CD8-positive, alpha-beta memory T cell (primary cell): ENCODE measurements at regions not wholly inside any gene's neighbourhood (a gene's known extent, or its start where the extent isn't known, plus 50 kb on each side); places are given as distances from the start of the nearest gene placed in this dataset.

ENCODE experiments used
- CTCF ChIA-PET: fragments of 350-600 bp; sonication (Branson Sonifier 250); formaldehyde crosslinking; loops from one replicate; lab custom pipeline; 2021; ENCODE audit warnings: antibody characterized with exemption; lab: Charles Lee
- POLR2A ChIA-PET: fragments of 350-600 bp; sonication (Branson Sonifier 250); formaldehyde crosslinking; loops from one replicate; lab custom pipeline; 2021; ENCODE audit warnings: antibody characterized with exemption; lab: Charles Lee
- DNase-seq, 5 donors: peaks; one replicate each; pipeline versions ENCODE4 v3.0.0 to v3.0.0-alpha.2; 2020 to 2022; ENCODE audit warnings: mixed read lengths in 1 of 5
- H3K27ac ChIP-seq: one replicate; pipeline ENCODE4 v1.7.0; 2013; ENCODE audit warnings: low read depth, mild to moderate bottlenecking, low read length, moderate library complexity
- H3K27me3 ChIP-seq: 2 replicates; pipeline ENCODE4 v1.7.0; 2013; ENCODE audit warnings: low read length, mild to moderate bottlenecking; ENCODE audit not compliant: insufficient read depth, poor library complexity, severe bottlenecking
- H3K36me3 ChIP-seq: 2 replicates; pipeline ENCODE4 v1.7.0; 2013; ENCODE audit warnings: mild to moderate bottlenecking, low read length, moderate library complexity; ENCODE audit not compliant: insufficient read depth
- H3K4me1 ChIP-seq: 2 replicates; pipeline ENCODE4 v1.7.0; 2013; ENCODE audit warnings: mild to moderate bottlenecking, low read length, moderate library complexity; ENCODE audit not compliant: insufficient read depth
- H3K4me3 ChIP-seq: 2 replicates; pipeline ENCODE4 v1.7.0; 2013; ENCODE audit warnings: mild to moderate bottlenecking, low read length
- H3K9me3 ChIP-seq: 2 replicates; pipeline ENCODE4 v1.7.0; 2013; ENCODE audit warnings: mild to moderate bottlenecking, low read length
- H3K27ac Mint-ChIP-seq, 8 donors: one replicate each; pipeline ENCODE4 v1.8.0; 2020 to 2021; ENCODE audit warnings: mixed read lengths in 8 of 8, mild to moderate bottlenecking in 6 of 8, inconsistent platforms in 3 of 8, moderate library complexity in 3 of 8
- H3K27me3 Mint-ChIP-seq, 2 donors: one replicate each; pipeline ENCODE4 v1.8.0; 2020 to 2021; ENCODE audit warnings: mixed read lengths in 2 of 2, mild to moderate bottlenecking in 1 of 2, moderate library complexity in 1 of 2
- H3K36me3 Mint-ChIP-seq, 3 donors: one replicate each; pipeline ENCODE4 v1.8.0; 2020 to 2021; ENCODE audit warnings: mixed read lengths in 3 of 3, inconsistent platforms in 1 of 3, mild to moderate bottlenecking in 1 of 3
- H3K4me1 Mint-ChIP-seq, 3 donors: one replicate each; pipeline ENCODE4 v1.8.0; 2020 to 2021; ENCODE audit warnings: mixed read lengths in 3 of 3, inconsistent platforms in 1 of 3, mild to moderate bottlenecking in 1 of 3
- H3K4me3 Mint-ChIP-seq, 7 donors: one replicate each; pipeline ENCODE4 v1.8.0; 2020 to 2021; ENCODE audit warnings: mixed read lengths in 7 of 7, mild to moderate bottlenecking in 6 of 7, moderate library complexity in 4 of 7, inconsistent platforms in 2 of 7
- H3K9me3 Mint-ChIP-seq, 5 donors: one replicate each; pipeline ENCODE4 v1.8.0; 2020 to 2022; ENCODE audit warnings: mixed read lengths in 5 of 5, mild to moderate bottlenecking in 3 of 5, moderate library complexity in 2 of 5, inconsistent platforms in 1 of 5

GRCh38 chr2:147255812-147256211, 589.0 kb upstream of the ACVR2A start:
- no peaks in the 10 kb centered on the region for H3K27me3 Mint-ChIP-seq
- no peak overlapping the region for H3K27ac Mint-ChIP-seq
- no peaks in the 10 kb centered on the region for H3K36me3 Mint-ChIP-seq
- H3K9me3 ChIP-seq: no peaks in the 10 kb centered on the region
- ChIA-PET CTCF (no interaction called here), POLR2A (no interaction called here)
- no peak overlapping the region for H3K4me3 ChIP-seq
- no peaks in the 10 kb centered on the region for H3K27me3 ChIP-seq
- no peak overlapping the region for H3K27ac ChIP-seq
- no peaks in the 10 kb centered on the region for H3K4me1 ChIP-seq
- peaks cover 2 to 17% (median 4%) of the 10 kb centered on the region in 5 donors for H3K9me3 Mint-ChIP-seq
- H3K4me1 Mint-ChIP-seq: no peaks in the 10 kb centered on the region
- H3K4me3 Mint-ChIP-seq: no peak overlapping the region
- no peak for DNase-seq
- no peaks in the 10 kb centered on the region for H3K36me3 ChIP-seq

DNA sequence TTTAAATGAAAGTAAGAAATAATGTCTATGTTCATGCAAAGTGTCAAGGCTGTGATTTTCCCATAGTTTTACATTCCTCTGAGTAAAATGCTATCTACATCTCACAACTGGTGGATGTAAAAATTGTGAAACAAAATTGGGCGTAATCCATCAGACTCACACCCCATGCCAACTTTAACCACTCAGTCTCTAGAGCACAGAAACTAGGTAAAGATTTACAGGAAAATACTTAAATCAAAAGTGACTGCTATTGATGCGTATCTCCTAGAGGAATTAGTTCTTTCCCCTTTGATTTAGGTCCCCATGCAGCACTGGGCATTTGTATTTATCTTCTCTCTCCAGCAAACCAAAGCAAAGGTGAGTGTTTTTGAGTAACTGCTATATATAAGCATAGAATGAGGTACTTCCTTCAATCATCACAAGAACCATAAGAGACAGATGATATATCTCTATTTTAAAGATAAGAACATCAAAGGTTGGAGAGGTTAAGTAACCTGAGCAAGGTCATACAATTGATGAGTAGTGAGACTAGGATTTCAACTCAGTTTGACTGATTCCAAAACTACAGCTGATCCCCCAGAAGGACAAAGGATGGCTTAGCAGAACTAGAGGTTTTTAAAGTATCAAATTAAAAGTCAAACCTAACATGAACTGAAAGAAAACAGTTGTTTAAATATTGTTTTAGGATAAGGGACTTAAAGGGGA, 594.0 kb upstream of the ACVR2A start:
- peak overlapping the region in 1 of 8 donors; percentile 2 for H3K27ac Mint-ChIP-seq
- no peaks in the 10 kb centered on the region for H3K4me1 Mint-ChIP-seq
- POLR2A ChIA-PET: no interaction called here
- Histone ChIP-seq H3K4me3 (no peak overlapping the region), H3K4me1 (no peaks in the 10 kb centered on the region), H3K36me3 (no peaks in the 10 kb centered on the region), H3K27ac (no peak overlapping the region), H3K9me3 (no peaks in the 10 kb centered on the region), H3K27me3 (no peaks in the 10 kb centered on the region)
- DNase-seq: no peak
- peaks cover 2 to 14% (median 4%) of the 10 kb centered on the region in 5 donors for H3K9me3 Mint-ChIP-seq
- H3K27me3 Mint-ChIP-seq: no peaks in the 10 kb centered on the region
- CTCF ChIA-PET: no interaction called here
- no peaks in the 10 kb centered on the region for H3K36me3 Mint-ChIP-seq
- H3K4me3 Mint-ChIP-seq: no peak overlapping the region

GRCh38 chr2:147247749-147248148, 597.1 kb upstream of the ACVR2A start:
- H3K36me3 ChIP-seq: no peaks in the 10 kb centered on the region
- Mint-ChIP-seq H3K27ac (no peak overlapping the region), H3K4me3 (no peak overlapping the region), H3K36me3 (no peaks in the 10 kb centered on the region), H3K4me1 (no peaks in the 10 kb centered on the region), H3K27me3 (no peaks in the 10 kb centered on the region), H3K9me3 (peaks cover 1 to 4% (median 2%) of the 10 kb centered on the region in 5 donors)
- POLR2A ChIA-PET: no interaction called here
- H3K27ac ChIP-seq: no peak overlapping the region
- DNase-seq: no peak
- no peaks in the 10 kb centered on the region for H3K9me3 ChIP-seq
- no peaks in the 10 kb centered on the region for H3K27me3 ChIP-seq
- no peaks in the 10 kb centered on the region for H3K4me1 ChIP-seq
- CTCF ChIA-PET: no interaction called here
- no peak overlapping the region for H3K4me3 ChIP-seq

GRCh38 chr2:147242445-147242844, 602.4 kb upstream of the ACVR2A start:
- H3K4me3 ChIP-seq: no peak overlapping the region
- H3K9me3 ChIP-seq: no peaks in the 10 kb centered on the region
- ChIA-PET POLR2A (no interaction called here), CTCF (no interaction called here)
- no peak overlapping the region for H3K27ac ChIP-seq
- no peak overlapping the region for H3K27ac Mint-ChIP-seq
- H3K4me1 Mint-ChIP-seq: no peaks in the 10 kb centered on the region
- no peaks in the 10 kb centered on the region for H3K27me3 Mint-ChIP-seq
- no peaks in the 10 kb centered on the region for H3K4me1 ChIP-seq
- H3K4me3 Mint-ChIP-seq: no peak overlapping the region
- H3K36me3 ChIP-seq: no peaks in the 10 kb centered on the region
- peaks cover 0 to 11% (median 2%) of the 10 kb centered on the region in 5 donors for H3K9me3 Mint-ChIP-seq
- peaks cover 0 to 2% (median 0%) of the 10 kb centered on the region in 3 donors for H3K36me3 Mint-ChIP-seq
- DNase-seq: no peak
- H3K27me3 ChIP-seq: no peaks in the 10 kb centered on the region

DNA sequence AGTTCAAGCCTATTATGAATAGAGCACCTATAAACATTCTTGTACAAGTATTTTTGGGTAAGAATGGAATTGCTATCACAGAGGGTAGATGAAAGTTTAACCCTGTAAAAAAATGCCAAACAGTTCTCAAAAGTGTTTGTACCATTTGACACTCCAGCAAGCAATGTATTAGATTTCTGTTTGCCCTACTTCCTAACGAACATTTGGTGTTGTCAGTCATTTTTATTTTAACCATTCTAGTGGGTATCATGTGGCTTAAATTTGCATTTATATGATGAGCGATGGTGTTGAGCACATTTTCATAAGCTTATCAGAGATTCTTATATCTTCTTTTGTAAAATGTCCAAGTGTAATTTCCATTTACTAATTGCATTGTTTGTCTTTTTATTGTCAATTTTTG, 608.2 kb upstream of the ACVR2A start:
- ChIA-PET POLR2A (no interaction called here), CTCF (no interaction called here)
- peaks cover 0 to 2% (median 0%) of the 10 kb centered on the region in 3 donors for H3K36me3 Mint-ChIP-seq
- no peaks in the 10 kb centered on the region for H3K27me3 ChIP-seq
- H3K27ac ChIP-seq: no peak overlapping the region
- H3K4me3 Mint-ChIP-seq: no peak overlapping the region
- H3K27me3 Mint-ChIP-seq: no peaks in the 10 kb centered on the region
- H3K4me1 ChIP-seq: no peaks in the 10 kb centered on the region
- H3K27ac Mint-ChIP-seq: no peak overlapping the region
- H3K36me3 ChIP-seq: no peaks in the 10 kb centered on the region
- H3K9me3 ChIP-seq: no peaks in the 10 kb centered on the region
- no peak for DNase-seq
- peaks cover 0 to 18% (median 0%) of the 10 kb centered on the region in 5 donors for H3K9me3 Mint-ChIP-seq
- H3K4me3 ChIP-seq: no peak overlapping the region
- no peaks in the 10 kb centered on the region for H3K4me1 Mint-ChIP-seq

DNA sequence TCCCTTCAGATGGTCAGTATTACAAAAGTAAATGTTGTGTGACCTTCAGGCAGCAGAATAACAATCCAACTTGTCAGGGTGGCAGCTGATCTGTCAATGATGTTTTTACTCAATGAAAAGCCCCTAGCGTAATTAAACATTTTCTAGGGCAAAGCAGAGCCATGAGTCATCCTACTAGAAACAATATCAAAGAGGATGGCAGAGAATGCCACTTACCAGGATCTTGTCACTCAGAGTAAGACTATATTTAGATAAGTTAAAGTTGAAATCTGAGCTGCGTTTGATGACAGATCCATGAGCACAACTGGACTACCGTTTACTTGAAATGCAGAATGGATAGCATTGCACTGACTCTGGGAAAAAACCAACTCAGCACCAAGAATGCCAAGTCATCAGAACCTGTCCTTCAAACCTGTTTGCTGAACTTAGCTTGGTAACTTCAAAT, 612.6 kb upstream of the ACVR2A start:
- no peak for DNase-seq
- H3K4me1 Mint-ChIP-seq: no peaks in the 10 kb centered on the region
- CTCF ChIA-PET: no interaction called here
- Histone ChIP-seq H3K4me3 (no peak overlapping the region), H3K36me3 (no peaks in the 10 kb centered on the region), H3K9me3 (no peaks in the 10 kb centered on the region), H3K27me3 (no peaks in the 10 kb centered on the region), H3K4me1 (no peaks in the 10 kb centered on the region), H3K27ac (no peak overlapping the region)
- POLR2A ChIA-PET: no interaction called here
- no peak overlapping the region for H3K27ac Mint-ChIP-seq
- no peaks in the 10 kb centered on the region for H3K27me3 Mint-ChIP-seq
- peaks cover 0 to 5% (median 0%) of the 10 kb centered on the region in 5 donors for H3K9me3 Mint-ChIP-seq
- H3K4me3 Mint-ChIP-seq: no peak overlapping the region
- no peaks in the 10 kb centered on the region for H3K36me3 Mint-ChIP-seq

DNA sequence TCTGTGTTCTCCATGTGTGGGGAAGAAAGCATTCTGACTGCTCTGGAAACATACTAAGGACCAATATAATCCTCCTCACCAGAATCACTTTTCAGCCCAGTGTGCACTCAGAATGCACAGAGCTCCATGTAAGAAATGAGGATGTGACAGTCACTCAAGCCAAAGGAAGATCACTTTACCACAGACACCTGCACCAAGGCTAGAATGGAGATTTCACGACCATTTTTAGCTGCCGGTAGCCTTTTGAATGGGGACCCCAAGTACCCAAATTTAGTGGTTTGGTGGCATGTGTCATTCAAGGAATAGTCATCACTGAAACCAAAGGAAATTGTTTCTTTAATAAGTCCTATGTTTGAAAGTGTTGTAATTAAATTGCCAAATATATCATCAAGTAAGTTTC, 613.2 kb upstream of the ACVR2A start:
- Histone ChIP-seq H3K9me3 (no peaks in the 10 kb centered on the region), H3K27me3 (no peaks in the 10 kb centered on the region), H3K36me3 (no peaks in the 10 kb centered on the region), H3K27ac (no peak overlapping the region), H3K4me3 (no peak overlapping the region), H3K4me1 (no peaks in the 10 kb centered on the region)
- Mint-ChIP-seq H3K36me3 (no peaks in the 10 kb centered on the region), H3K4me1 (no peaks in the 10 kb centered on the region), H3K27ac (no peak overlapping the region), H3K4me3 (no peak overlapping the region), H3K9me3 (peaks cover 0 to 2% (median 0%) of the 10 kb centered on the region in 5 donors), H3K27me3 (no peaks in the 10 kb centered on the region)
- CTCF ChIA-PET: no interaction called here
- DNase-seq: no peak
- POLR2A ChIA-PET: no interaction called here

DNA sequence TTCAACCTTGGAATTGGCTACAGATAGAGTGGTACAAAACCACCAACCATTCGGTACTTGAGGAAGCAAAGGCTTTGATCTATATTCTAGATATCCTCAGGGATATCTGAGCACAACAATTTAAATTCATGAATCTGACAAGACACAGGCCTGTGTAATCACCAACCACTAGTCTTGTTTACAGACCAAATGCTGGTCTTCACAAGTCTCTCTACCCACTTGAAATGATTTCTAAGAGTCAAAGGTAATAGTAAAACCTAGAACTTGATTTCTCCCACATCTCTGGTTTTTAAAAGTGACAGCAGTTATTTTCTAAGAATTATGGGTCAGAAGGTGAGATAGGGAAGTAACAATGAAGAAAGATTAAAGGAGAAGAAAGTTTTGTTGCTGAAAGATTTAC, 613.7 kb upstream of the ACVR2A start:
- Histone ChIP-seq H3K4me3 (no peak overlapping the region), H3K4me1 (no peaks in the 10 kb centered on the region), H3K36me3 (no peaks in the 10 kb centered on the region), H3K27me3 (no peaks in the 10 kb centered on the region), H3K27ac (no peak overlapping the region), H3K9me3 (no peaks in the 10 kb centered on the region)
- Mint-ChIP-seq H3K4me3 (no peak overlapping the region), H3K36me3 (no peaks in the 10 kb centered on the region), H3K4me1 (no peaks in the 10 kb centered on the region), H3K9me3 (peaks cover 0 to 2% (median 0%) of the 10 kb centered on the region in 5 donors), H3K27me3 (no peaks in the 10 kb centered on the region), H3K27ac (no peak overlapping the region)
- POLR2A ChIA-PET: no interaction called here
- no peak for DNase-seq
- CTCF ChIA-PET: no interaction called here
